GM12878 (cell line): ENCODE measurements at regions not wholly inside any gene's neighbourhood (a gene's known extent, or its start where the extent isn't known, plus 50 kb on each side); places are given as distances from the start of the nearest gene placed in this dataset.

ENCODE experiments used
- ATAC-seq: fragments of 200-7000 bp; cut with Tn5 transposase; 3 replicates; pipeline ENCODE4 v1.9.1; 2020; ENCODE audit warnings: mild to moderate bottlenecking, moderate library complexity
- BruUV-seq: library from RNA; stranded (reverse); fragments of 400-500 nt; replicated peaks from 2 replicates; lab custom pipeline; 2021; lab: Mats Ljungman, UMichigan
- CTCF ChIA-PET: fragments of 300-600 bp; sonication (Branson Sonifier 250); formaldehyde crosslinking; extraction: SDS; loops from one replicate; lab custom pipeline; 2021; ENCODE audit warnings: inconsistent platforms; lab: Yijun Ruan, JAX
- POLR2A ChIA-PET: fragments of 350-600 bp; formaldehyde crosslinking; extraction: SDS; loops from one replicate; lab custom pipeline; 2021; ENCODE audit warnings: inconsistent platforms; lab: Charles Lee
- RAD21 ChIA-PET: fragments of 300-600 bp; sonication (Branson Sonifier 250); formaldehyde crosslinking; loops from one replicate; lab custom pipeline; 2023; ENCODE audit warnings: antibody characterized with exemption; ENCODE audit not compliant: unreplicated experiment; lab: Charles Lee
- SMC1A ChIA-PET: fragments of 300-600 bp; sonication (Branson Sonifier 250); formaldehyde crosslinking; loops from one replicate; lab custom pipeline; 2023; ENCODE audit not compliant: unreplicated experiment, uncharacterized antibody; lab: Charles Lee
- DNase-seq: peaks from one replicate; pipeline ENCODE4 v3.0.0-alpha.2; 2011; ENCODE audit warnings: low read depth, low spot score
- FAIRE-seq: peaks from 3 replicates; lab custom pipeline; 2011; peaks lifted over from hg19 to GRCh38; lab: Jason Lieb, UNC
- H2AFZ ChIP-seq: 2 replicates; pipeline ENCODE4 v1.6.0; 2011; ENCODE audit warnings: low read depth, low read length, control low read depth; ENCODE audit not compliant: control insufficient read depth
- H3K27ac ChIP-seq: 2 replicates; pipeline ENCODE4 v1.5.1; 2011; ENCODE audit warnings: control low read depth; ENCODE audit not compliant: control insufficient read depth, insufficient read depth
- H3K27me3 ChIP-seq, 2 experiments: replicated peaks in 1 of 2; 2 replicates each; pipeline versions ENCODE4 v1.6.0 to v1.6.1; 2011; ENCODE audit warnings: low read length in 1 of 2; ENCODE audit not compliant: control insufficient read depth in 2 of 2, insufficient read depth in 2 of 2
- H3K36me3 ChIP-seq, 2 experiments: 2 replicates each; pipeline ENCODE4 v1.5.1; 2011; ENCODE audit warnings: low read length in 1 of 2; ENCODE audit not compliant: control insufficient read depth in 2 of 2, insufficient read depth in 2 of 2
- H3K4me1 ChIP-seq: 2 replicates; pipeline ENCODE4 v1.6.1; 2011; ENCODE audit warnings: mild to moderate bottlenecking, low read length, moderate library complexity, mixed read lengths; ENCODE audit not compliant: control insufficient read depth, insufficient read depth
- H3K4me2 ChIP-seq: 2 replicates; pipeline ENCODE4 v1.6.0; 2011; ENCODE audit warnings: control low read depth; ENCODE audit not compliant: control insufficient read depth, insufficient read depth
- H3K4me3 ChIP-seq: fragments of 200-600 bp; sonication (generic); 2 replicates; pipeline ENCODE4 v1.5.1; 2016
- H3K79me2 ChIP-seq: 2 replicates; pipeline ENCODE4 v1.6.0; 2011; ENCODE audit warnings: low read length; ENCODE audit not compliant: control insufficient read depth, insufficient read depth
- H3K9ac ChIP-seq: 2 replicates; pipeline ENCODE4 v1.8.0; 2011; ENCODE audit warnings: low read length, control low read depth, mixed read lengths; ENCODE audit not compliant: control insufficient read depth, insufficient read depth
- H3K9me3 ChIP-seq: replicated peaks from 3 replicates; pipeline ENCODE4 v1.5.1; 2011; ENCODE audit warnings: mild to moderate bottlenecking, low read length; ENCODE audit not compliant: control insufficient read depth, insufficient read depth
- H4K20me1 ChIP-seq: 2 replicates; pipeline ENCODE4 v1.6.0; 2011; ENCODE audit not compliant: control insufficient read depth, insufficient read depth
- BHLHE40 ChIP-seq, 2 experiments: fragments of 450-650 bp in 1 of 2; IDR thresholded peaks; 2 replicates each; pipeline ENCODE4 v1.6.1; 2011 to 2017; ENCODE audit warnings: low read depth in 2 of 2, borderline replicate concordance in 1 of 2, improper control_type of control experiment in 1 of 2, low read length in 1 of 2, mild to moderate bottlenecking in 1 of 2
- BMI1 ChIP-seq: fragments of 450-650 bp; IDR thresholded peaks from 2 replicates; pipeline ENCODE4 v1.6.1; 2016; ENCODE audit warnings: mild to moderate bottlenecking, moderate library complexity, borderline replicate concordance
- DPF2 ChIP-seq: fragments of 450-650 bp; IDR thresholded peaks from 2 replicates; pipeline ENCODE4 v1.6.1; 2017; ENCODE audit warnings: mild to moderate bottlenecking
- EP300 ChIP-seq, 2 experiments: fragments of 150-350 bp in 1 of 2; IDR thresholded peaks; 2 replicates each; pipeline ENCODE4 v1.6.1; 2011 to 2012; ENCODE audit warnings: low read depth in 2 of 2, low read length in 2 of 2, borderline replicate concordance in 1 of 2, improper control_type of control experiment in 1 of 2, inconsistent platforms in 1 of 2; ENCODE audit not compliant: control insufficient read depth in 1 of 2
- FOXK2 ChIP-seq: fragments of 450-650 bp; IDR thresholded peaks from 2 replicates; pipeline ENCODE4 v1.6.1; 2017; ENCODE audit warnings: mild to moderate bottlenecking, moderate library complexity
- IKZF1 ChIP-seq: fragments of 450-650 bp; conservative IDR thresholded peaks from 2 replicates; pipeline ENCODE4 v1.6.1; 2017; ENCODE audit warnings: antibody characterized with exemption, mild to moderate bottlenecking
- IKZF2 ChIP-seq, 2 experiments: fragments of 450-650 bp; IDR thresholded peaks; 2 replicates each; pipeline ENCODE4 v1.6.1; 2017; ENCODE audit warnings: mild to moderate bottlenecking in 2 of 2, moderate library complexity in 2 of 2
- JUNB ChIP-seq: IDR thresholded peaks from 2 replicates; pipeline ENCODE4 v1.6.1; 2016; ENCODE audit warnings: antibody characterized with exemption, mild to moderate bottlenecking
- KDM1A ChIP-seq: fragments of 200-600 bp; sonication (generic); IDR thresholded peaks from 2 replicates; pipeline ENCODE4 v1.6.1; 2016; ENCODE audit warnings: borderline replicate concordance
- MEF2B ChIP-seq: fragments of 450-650 bp; IDR thresholded peaks from 2 replicates; pipeline ENCODE4 v1.6.1; 2018; ENCODE audit warnings: mild to moderate bottlenecking, moderate library complexity; ENCODE audit not compliant: partially characterized antibody, poor library complexity, severe bottlenecking
- MTA2 ChIP-seq: fragments of 450-650 bp; IDR thresholded peaks from 2 replicates; pipeline ENCODE4 v1.6.1; 2016; ENCODE audit warnings: low read depth, mild to moderate bottlenecking, moderate library complexity
- NR2C2 ChIP-seq: IDR thresholded peaks from 2 replicates; pipeline ENCODE4 v1.6.1; 2011; ENCODE audit warnings: borderline replicate concordance, low read depth; ENCODE audit not compliant: control insufficient read depth, insufficient read length
- NR2F1 ChIP-seq: fragments of 450-650 bp; conservative IDR thresholded peaks from 2 replicates; pipeline ENCODE4 v1.6.1; 2017; ENCODE audit warnings: mild to moderate bottlenecking
- POLR2A ChIP-seq: IDR thresholded peaks from 2 replicates; pipeline ENCODE4 v1.6.1; 2011; ENCODE audit warnings: low read depth, mild to moderate bottlenecking, low read length
- POLR2AphosphoS5 ChIP-seq: IDR thresholded peaks from 2 replicates; pipeline ENCODE4 v1.6.1; 2011; ENCODE audit warnings: mild to moderate bottlenecking, low read length, inconsistent platforms
- RCOR1 ChIP-seq: conservative IDR thresholded peaks from 2 replicates; pipeline ENCODE4 v1.6.1; 2012; ENCODE audit warnings: low read depth, low read length, improper control_type of control experiment
- RELB ChIP-seq: fragments of 450-650 bp; IDR thresholded peaks from 2 replicates; pipeline ENCODE4 v1.6.1; 2017; ENCODE audit warnings: low read depth, mild to moderate bottlenecking, moderate library complexity
- SMARCA5 ChIP-seq: fragments of 450-650 bp; IDR thresholded peaks from 2 replicates; pipeline ENCODE4 v1.6.1; 2017; ENCODE audit warnings: mild to moderate bottlenecking
- SREBF2 ChIP-seq: IDR thresholded peaks from 2 replicates; pipeline ENCODE4 v1.6.1; 2012; ENCODE audit warnings: mild to moderate bottlenecking, low read length
- STAT3 ChIP-seq: IDR thresholded peaks from 2 replicates; pipeline ENCODE4 v1.6.1; 2011; ENCODE audit warnings: low read depth, low read length, improper control_type of control experiment
- SUZ12 ChIP-seq: fragments of 200-600 bp; sonication (generic); IDR thresholded peaks from one replicate; pipeline ENCODE4 v1.6.1; 2018; ENCODE audit warnings: antibody characterized with exemption, mild to moderate bottlenecking; ENCODE audit not compliant: unreplicated experiment
- YBX1 ChIP-seq: fragments of 450-650 bp; IDR thresholded peaks from 2 replicates; pipeline ENCODE4 v1.6.1; 2016; ENCODE audit warnings: antibody characterized with exemption
- ZNF24 ChIP-seq: fragments of 450-650 bp; IDR thresholded peaks from 2 replicates; pipeline ENCODE4 v1.6.1; 2017; ENCODE audit warnings: antibody characterized with exemption, mild to moderate bottlenecking
- ZNF274 ChIP-seq: IDR thresholded peaks from one replicate; pipeline ENCODE4 v1.8.0; 2011; ENCODE audit not compliant: insufficient read length, insufficient read depth
- ZNF384 ChIP-seq: IDR thresholded peaks from 2 replicates; pipeline ENCODE4 v1.6.1; 2012; ENCODE audit warnings: low read depth, mild to moderate bottlenecking, low read length, improper control_type of control experiment, borderline replicate concordance
- WGBS: methylation state at CpG from one replicate; pipeline ENCODE4 v1.1.6; 2016; ENCODE audit warnings: low lambda C conversion rate; ENCODE audit not compliant: insufficient replicate concordance, insufficient coverage; ENCODE audit errors: missing lambda C conversion rate; 5-methylcytosine and 5-hydroxymethylcytosine counted together
- in situ Hi-C: fragments of 300-500 bp; cut with MboI; formaldehyde crosslinking; loops from 9 replicates; pipeline ENCODE4 v1.14.3; 2018; ENCODE audit warnings: mixed read lengths
- intact Hi-C: fragments of 100-400 bp; cut with micrococcal nuclease; formaldehyde crosslinking; loops from one replicate; pipeline ENCODE4 v1.14.2; 2022; ENCODE audit not compliant: unreplicated experiment

- ChIA-PET CTCF (interaction anchor here (0.6 to 2.7 kb wide), 7 partner anchors 62 to 256 kb away, joined by 3 to 9 read pairs (median 4); no protein-coding TSS in a partner anchor), RAD21 (interaction anchor here (0.9 to 6.8 kb wide), 17 partner anchors 11 to 424 kb away, joined by 3 to 111 read pairs (median 4); partner anchors contain the start of gene MAP3K1), POLR2A (interaction anchor here (0.9 to 2.2 kb wide), 3 partner anchors 66 to 399 kb away, joined by 3 to 8 read pairs (median 4); no protein-coding TSS in a partner anchor), SMC1A (interaction anchor here (0.7 to 5.3 kb wide), 17 partner anchors 8 to 617 kb away, joined by 3 to 47 read pairs (median 7); no protein-coding TSS in a partner anchor)
- in situ Hi-C loops, result no loop called here
- WGBS, result 0% methylated on average over 3 of the region's 3 CpGs
- no peak for DNase-seq
- Histone ChIP-seq H2AFZ (no peak overlapping the region), H3K27ac (peak overlapping the region; percentile 79), H3K79me2 (no peaks in the 10 kb centered on the region), H4K20me1 (no peaks in the 10 kb centered on the region), H3K4me3 (0 out of 2 replicates have a peak overlapping the region, but pooled peaks have one; percentile 48), H3K9ac (no peak overlapping the region), H3K36me3 (no peaks in the 10 kb centered on the region), H3K4me1 (peaks cover 40% of the 10 kb centered on the region), H3K27me3 (no peaks in the 10 kb centered on the region), H3K4me2 (peak overlapping the region; percentile 36), H3K9me3 (peaks cover 3% of the 10 kb centered on the region; the same call in 1 of the 3 replicates)
- intact Hi-C loops, result loop anchor here (2.0 to 5.0 kb wide), 3 partner anchors 67 to 423 kb away; no protein-coding TSS in a partner anchor
- FAIRE-seq, result no peak
- ATAC-seq, result no peak
- BruUV-seq, result no TSS peak
- TF ChIP-seq IKZF2 (IDR thresholded peaks at IDR 0.05), result peak; percentile 61 to 70
- TF ChIP-seq JUNB, result no peak
- no peak for TF ChIP-seq BMI1
- no peak for TF ChIP-seq ZNF274
- TF ChIP-seq IKZF1, result peak; percentile 32; the same call in 1 of the 2 replicates
- TF ChIP-seq DPF2, result 0 out of 2 replicates have a peak, but pooled peaks have one; percentile 23
- peak; percentile 23; the same call in 1 of the 2 replicates for TF ChIP-seq MTA2
- TF ChIP-seq NR2F1, result no peak
- TF ChIP-seq ZNF384, result peak; percentile 30; the same call in 1 of the 2 replicates
- no peak for TF ChIP-seq SREBF2
- TF ChIP-seq STAT3, result no peak
- TF ChIP-seq YBX1, result no peak
- 0 out of 2 replicates have a peak, but pooled peaks have one; percentile 72 for TF ChIP-seq ZNF24
- TF ChIP-seq RELB, result peak; percentile 53; the same call in 1 of the 2 replicates
- no peak for TF ChIP-seq SMARCA5
- TF ChIP-seq BHLHE40 (IDR thresholded peaks at IDR 0.05; ENCODE audit: borderline replicate concordance in 1 of 2, low read depth in 2 of 2, low read length in 1 of 2), result 0 out of 4 replicates have a peak, but pooled peaks of 1 of the 2 experiments have one; percentile 10
- no peak for TF ChIP-seq RCOR1
- TF ChIP-seq POLR2A, result no peak
- TF ChIP-seq POLR2AphosphoS5, result no peak
- TF ChIP-seq KDM1A, result no peak
- peak; percentile 10 to 26; a peak in 1 of 4 replicates for TF ChIP-seq EP300 (IDR thresholded peaks at IDR 0.05; ENCODE audit: borderline replicate concordance in 1 of 2, control insufficient read depth in 1 of 2, low read depth in 2 of 2, low read length in 2 of 2)
- no peak for TF ChIP-seq FOXK2
- no peak for TF ChIP-seq NR2C2
- no peak for TF ChIP-seq SUZ12
- peak; percentile 81 for TF ChIP-seq MEF2B
These were observed 180.9 kb upstream of the ANKRD55 start for GRCh38 chr5:56414066-56414465.
